ENCODE measurements at regions not wholly inside any gene's neighbourhood (a gene's known extent, or its start where the extent isn't known, plus 50 kb on each side); places are given as distances from the start of the nearest gene placed in this dataset.

DNA sequence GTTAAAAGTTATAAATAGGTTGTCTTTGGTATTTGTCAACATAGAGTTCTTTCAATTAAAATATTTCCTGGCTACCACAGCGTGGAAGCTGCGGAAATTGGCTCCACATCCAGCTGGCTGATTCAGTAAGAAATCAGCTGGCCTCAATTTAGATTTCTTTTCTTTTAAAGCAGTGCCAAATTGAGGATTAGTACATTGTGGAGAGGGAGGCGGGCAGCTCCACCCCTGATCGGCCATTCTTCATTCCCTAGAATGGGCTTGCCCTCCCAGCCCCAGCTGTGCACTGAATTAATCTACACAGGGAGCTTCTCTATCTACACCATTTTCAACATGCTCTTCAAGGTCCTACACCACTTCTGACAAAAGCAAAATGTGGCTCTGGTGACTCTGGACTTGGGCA, 624.8 kb downstream of the DACH1 start:
- TF ChIP-seq EZH2 (IDR thresholded peaks at IDR 0.05; ENCODE audit: borderline replicate concordance) = no peak
- TF ChIP-seq, protein P1, sequence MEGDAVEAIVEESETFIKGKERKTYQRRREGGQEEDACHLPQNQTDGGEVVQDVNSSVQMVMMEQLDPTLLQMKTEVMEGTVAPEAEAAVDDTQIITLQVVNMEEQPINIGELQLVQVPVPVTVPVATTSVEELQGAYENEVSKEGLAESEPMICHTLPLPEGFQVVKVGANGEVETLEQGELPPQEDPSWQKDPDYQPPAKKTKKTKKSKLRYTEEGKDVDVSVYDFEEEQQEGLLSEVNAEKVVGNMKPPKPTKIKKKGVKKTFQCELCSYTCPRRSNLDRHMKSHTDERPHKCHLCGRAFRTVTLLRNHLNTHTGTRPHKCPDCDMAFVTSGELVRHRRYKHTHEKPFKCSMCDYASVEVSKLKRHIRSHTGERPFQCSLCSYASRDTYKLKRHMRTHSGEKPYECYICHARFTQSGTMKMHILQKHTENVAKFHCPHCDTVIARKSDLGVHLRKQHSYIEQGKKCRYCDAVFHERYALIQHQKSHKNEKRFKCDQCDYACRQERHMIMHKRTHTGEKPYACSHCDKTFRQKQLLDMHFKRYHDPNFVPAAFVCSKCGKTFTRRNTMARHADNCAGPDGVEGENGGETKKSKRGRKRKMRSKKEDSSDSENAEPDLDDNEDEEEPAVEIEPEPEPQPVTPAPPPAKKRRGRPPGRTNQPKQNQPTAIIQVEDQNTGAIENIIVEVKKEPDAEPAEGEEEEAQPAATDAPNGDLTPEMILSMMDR (IDR thresholded peaks at IDR 0.05; ENCODE audit: poor library complexity) = no peak
- no peak for TF ChIP-seq EZH2phosphoT487 (IDR thresholded peaks at IDR 0.05; ENCODE audit: low read depth, severe bottlenecking, unreplicated experiment)

Data from hepatocyte (in vitro differentiated cells).